ENCODE measurements at regions not wholly inside any gene's neighbourhood (a gene's known extent, or its start where the extent isn't known, plus 50 kb on each side); places are given as distances from the start of the nearest gene placed in this dataset.
A peak's percentile ranks its signal among the peaks of the same experiment; 100 is the strongest.

DNA sequence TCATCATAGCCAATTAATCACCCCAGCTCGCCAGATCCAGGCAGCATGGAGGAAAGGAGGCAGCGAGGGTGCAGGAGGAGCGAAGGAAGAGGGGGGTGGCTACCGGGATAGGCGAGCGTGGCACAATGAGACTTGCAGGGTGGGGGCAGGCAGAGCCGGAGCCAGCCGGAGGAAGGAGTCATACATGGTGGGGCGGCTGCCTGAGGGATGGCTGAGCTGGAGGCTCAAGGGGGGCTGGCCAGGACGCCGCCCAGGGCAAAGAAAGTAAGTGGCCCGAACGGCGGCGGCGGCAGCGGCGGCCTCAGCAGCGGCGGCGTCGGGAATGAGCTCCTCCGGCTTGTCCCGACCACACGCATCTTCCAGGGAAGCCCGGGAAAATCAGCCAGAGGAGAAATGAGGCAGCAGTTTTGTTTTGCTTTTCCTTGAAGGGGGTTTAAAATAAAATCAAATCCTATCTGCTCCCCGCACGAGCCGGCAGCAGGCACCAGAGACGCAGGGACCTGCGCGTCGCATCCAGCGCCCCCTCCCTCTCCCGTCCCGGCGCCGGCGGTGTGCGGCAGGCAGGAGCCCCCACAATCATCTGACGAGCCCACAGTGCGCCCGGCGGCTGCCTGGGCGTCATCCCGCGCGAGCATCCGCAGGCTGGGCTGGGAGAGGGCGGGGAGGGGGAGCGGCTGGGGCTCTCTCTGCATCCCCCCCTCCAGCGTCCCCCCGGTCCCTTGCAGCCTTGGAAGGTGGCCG, 263.6 kb downstream of the CTTN start:
- peak; percentile 40 for DNase-seq

DNA sequence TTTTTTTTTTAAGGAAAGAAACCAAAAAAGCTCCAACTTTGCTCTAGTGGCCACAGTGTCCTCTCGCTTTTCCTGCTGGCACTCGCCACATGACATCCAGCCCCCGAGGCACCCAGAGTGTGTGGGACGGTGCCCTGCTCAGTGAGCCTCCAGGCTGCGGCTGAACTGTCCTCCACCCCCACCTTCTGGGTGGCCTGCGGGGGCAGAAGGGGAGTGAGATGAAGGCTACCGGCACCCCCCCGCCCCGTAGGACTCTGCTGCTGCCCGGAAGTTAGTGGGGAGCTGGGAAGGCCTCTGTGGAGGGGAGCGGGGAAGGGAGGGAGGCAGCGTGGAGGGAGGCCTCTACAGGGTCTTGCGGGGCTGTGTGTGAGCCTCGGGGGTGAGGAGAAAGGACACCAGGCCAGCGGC, 264.4 kb downstream of the CTTN start:
- no peak for DNase-seq

- DNase-seq = no peak
These were observed 265.5 kb downstream of the CTTN start for GRCh38 chr11:70663815-70664214.

- DNase-seq = no peak
These were observed 268.0 kb downstream of the CTTN start for GRCh38 chr11:70666311-70666710.

- no peak for DNase-seq
These were observed 269.4 kb downstream of the CTTN start for GRCh38 chr11:70667767-70668166.

DNA sequence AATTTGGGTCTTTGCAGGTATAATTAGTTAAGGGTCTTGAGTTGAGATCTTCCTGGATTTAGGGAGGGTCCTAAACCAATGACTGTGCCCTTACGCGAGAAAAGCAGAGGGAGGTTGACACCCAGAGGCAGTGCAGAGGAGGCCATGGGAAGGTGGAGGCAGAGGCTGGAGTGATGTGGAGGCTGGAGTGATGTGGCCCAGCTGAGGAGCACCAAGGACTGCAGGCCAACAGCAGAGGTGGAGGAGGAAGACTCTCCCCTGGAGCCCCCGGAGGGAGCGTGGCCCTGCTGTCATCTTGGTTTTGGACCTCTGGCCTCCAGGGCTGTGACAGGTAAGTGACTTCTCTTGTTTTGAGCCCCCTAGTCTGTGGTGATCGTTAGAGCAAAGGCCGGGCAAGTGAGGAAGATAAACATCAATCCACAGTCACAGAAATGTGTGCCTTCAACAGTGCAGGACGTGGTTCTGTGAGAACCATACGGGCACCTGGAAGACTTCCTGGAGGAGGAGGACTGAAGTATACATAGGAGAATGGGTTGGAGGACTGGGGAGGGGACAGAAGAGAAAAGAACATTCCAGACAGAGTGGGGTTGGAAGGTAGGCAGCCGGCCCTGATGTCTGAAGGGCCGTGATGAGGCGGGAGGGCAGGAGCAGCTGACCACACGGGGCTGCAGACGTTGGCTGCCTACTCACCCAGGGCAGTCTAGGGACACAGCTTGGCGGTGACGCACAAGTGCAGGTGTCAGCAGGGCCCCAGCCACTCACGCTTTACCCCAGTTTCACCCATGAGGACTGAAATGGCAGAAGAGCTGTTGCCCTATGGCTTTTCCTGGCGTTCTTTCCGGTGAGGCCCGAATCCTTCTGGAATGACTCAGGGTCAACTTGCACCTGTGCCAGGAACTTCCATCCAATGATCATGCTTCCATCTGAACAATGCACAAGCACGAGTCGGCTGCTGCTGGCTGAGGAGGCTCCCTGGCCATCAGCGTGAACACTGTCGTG, 270.2 kb downstream of the CTTN start:
- no peak for DNase-seq

DNA sequence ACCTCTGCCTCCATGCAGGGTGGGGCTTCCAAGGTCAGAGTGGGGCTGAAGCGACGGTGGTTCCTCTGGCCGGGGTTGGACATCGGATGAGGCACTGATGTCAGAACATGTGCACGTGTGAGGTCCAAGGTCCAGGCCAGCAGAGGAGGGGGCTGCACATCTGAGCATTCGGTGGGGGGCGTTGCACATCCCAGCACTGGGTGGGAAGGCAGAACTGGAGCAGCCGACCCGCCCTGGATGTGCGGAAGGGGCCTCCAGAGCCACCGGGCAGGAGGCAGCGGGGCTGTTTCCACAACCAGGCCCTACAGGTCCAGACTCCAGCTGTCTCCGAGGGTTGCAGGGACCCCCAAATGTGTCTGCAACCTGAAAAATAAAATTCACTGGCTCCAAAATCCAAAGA, 271.0 kb downstream of the CTTN start:
- DNase-seq = no peak

DNA sequence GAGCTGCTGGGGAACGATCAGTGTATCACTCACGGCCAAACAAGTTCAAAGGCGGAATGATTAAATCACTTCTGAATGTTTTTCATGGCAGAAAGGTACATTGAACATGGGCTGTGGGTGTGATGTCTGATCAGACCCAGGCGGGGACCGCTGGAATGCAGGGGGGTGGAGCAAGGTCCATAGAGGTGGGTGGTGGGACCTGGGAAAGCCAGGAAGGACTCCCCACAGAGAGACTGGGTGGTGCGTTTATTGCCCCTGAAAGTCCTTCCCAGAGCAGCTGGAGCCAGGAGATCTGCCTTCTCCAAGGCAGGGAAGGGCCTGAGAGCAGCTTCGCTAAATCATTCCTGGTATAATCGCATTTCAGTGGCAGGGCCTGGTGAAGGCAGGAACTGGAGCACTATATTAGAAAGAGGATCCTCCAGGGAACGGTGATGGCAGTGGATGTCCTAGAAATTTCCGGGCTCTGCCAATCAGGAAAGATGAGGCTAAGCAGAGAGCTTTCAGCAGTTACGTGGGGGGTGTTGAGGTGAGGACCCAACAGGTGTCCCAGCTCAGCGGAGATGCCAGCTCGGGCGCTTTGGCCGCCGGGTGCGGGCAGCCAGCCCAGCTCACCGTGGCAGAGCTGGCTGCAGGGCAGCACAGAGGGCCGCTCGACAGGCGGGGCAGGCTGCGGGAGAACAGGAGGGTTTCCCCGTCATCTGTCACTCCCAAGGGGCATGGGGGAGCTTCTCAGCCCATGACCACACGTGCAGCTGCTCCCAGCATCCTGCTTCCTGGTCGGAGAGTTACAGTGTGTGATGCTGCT, 271.7 kb downstream of the CTTN start:
- DNase-seq = no peak

- no peak for DNase-seq
These were observed 272.3 kb downstream of the CTTN start for GRCh38 chr11:70670676-70671034.

DNA sequence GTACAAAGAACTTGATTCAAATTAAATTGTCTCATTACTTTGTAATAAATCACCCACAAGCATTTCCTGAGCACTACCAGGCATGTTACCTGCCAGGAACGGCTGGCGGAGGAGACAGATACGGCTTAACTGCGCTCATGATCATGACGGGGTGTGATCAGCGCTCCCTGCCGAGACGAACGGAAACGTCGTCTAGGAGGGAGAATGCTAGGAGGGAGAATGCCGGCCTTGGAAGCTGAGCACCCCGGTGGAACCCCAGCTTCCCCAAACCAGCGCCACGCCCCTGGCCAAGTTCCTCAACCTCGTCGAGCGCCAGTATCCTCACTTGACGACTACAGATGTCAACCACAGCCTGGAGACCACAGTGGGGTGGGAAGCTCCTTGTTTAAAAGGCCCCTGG, 272.8 kb downstream of the CTTN start:
- no peak for DNase-seq

DNA sequence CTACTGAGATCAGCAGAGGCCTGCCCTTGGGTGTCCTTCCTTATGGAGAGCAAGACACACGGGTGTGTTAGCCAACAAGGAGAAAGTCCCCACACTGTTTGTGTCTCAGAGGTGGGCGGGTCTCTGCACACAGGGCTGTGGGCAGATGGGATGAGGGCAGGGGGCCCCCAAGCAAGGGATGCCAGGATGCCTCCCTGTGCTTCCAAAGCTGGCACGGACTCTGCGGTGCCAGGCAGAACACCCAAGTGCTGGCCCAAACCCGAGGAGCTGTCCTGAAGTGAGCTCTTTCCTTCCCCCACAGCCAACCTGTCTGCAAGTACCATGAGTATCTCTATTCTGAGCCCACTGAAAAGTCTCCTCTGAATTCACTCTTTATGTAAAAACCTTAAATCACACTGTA, 273.3 kb downstream of the CTTN start:
- no peak for DNase-seq

DNA sequence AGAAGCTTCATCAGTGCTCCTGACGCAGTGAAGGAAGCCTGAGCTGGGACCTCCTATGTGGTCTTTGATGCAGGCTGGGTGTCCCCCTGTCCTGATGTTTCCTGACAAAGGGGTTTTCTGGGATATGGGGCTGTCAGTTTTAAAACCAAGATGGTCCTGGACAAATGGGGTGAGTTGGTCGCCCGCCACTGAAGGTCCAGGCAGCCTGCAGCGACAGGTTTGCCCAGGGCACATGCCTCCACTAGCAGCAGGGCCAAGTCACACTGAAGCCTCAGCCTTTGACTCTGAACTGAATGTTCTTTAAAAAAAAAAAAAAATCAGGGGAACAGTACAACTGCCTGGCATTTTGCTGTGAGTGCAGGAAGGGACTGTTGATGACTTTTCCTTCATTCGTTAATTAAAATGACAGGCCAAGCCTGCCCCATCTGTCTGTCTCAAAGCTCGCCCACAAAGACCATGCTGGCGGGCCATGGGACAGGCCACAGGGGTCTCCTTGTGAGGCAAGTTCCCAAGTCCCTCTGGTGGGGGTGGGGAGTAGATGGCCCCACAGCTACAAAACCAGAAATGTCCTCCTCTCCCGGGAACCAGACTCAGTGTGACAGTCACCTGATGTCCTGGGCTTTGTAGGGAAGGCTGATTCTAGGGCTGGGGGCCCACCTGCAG, 274.8 kb downstream of the CTTN start:
- DNase-seq = no peak

GRCh38 chr11:70674605-70675004, 276.3 kb downstream of the CTTN start:
- DNase-seq = no peak

DNA sequence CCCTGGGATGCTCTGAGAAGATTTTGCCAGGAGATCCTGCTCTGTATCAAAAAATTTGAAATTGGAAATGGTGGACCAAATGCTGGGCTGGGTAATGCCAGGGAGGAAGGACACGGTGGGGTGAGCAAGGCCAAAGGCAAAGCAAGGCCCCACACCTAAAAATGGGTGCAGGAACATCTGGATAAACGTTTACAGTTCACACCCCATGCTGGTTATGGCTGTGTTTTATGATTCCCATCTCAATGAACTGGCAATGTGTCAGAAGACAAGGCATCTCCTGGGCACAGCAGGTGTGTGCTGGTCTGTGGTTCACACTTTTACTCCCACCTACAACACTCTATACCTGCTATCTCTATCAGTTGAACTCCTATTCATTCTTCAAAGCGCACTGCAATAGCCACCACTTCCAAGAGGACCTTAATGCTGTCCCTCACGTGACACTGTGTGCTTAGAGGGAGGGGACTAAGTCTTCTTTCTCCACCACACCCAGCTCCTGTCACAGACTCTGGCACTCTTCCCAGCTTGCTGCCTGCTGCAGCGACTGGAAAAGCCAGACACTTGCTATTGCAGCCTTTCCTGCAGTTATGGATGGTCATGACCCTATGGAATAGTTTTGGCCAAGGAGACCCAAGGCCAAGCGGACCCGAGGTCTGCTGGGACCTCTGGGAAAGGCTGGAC, 277.5 kb downstream of the CTTN start:
- DNase-seq = no peak

- DNase-seq = no peak
These were observed 279.0 kb downstream of the CTTN start for GRCh38 chr11:70677232-70677916.

DNA sequence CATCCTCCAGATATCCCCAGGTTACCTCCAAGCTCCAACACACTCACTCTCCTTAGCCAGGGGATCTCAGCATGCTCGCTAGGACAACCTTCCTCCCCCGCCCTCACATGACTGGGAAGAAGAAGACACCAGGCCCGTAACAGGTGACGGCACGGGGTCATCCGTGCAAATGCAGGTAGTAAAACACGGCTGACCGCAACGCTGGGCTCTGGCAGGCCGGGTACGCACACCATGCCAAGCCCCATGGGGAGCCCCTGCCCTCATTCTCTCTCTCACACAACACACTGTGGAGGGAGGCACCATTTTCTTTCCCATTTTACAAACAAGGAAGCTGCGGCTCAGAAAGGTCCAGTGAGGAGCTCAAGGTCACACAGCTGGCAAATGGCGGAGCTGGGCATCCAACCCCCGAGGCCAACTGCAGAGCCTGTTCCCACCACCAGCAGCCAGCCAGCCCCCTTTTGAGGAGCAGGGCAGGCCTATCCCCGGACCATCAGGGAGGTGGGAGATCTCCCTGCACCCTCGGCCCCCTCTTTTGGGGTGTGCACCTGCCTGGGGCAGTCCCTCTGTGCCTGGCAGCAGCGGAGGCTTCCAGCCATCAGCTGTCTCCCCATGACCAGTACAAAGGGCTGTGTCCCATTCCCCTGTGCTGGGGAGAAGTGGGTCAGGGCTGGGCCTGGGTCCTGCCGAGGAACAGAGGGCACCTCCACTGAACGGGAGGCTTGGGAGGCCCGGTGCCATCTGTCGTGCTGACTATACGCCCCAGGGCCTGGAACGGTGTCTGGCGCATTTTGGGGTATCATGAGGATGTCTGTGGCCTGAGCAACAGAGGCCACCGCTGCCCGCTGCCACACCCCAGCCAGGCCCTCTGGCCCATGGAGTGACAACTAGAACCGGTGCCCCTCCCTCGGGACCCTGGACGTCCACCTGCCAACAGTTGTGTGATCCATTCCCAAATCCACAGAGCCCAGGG, 280.9 kb downstream of the CTTN start:
- no peak for DNase-seq

DNA sequence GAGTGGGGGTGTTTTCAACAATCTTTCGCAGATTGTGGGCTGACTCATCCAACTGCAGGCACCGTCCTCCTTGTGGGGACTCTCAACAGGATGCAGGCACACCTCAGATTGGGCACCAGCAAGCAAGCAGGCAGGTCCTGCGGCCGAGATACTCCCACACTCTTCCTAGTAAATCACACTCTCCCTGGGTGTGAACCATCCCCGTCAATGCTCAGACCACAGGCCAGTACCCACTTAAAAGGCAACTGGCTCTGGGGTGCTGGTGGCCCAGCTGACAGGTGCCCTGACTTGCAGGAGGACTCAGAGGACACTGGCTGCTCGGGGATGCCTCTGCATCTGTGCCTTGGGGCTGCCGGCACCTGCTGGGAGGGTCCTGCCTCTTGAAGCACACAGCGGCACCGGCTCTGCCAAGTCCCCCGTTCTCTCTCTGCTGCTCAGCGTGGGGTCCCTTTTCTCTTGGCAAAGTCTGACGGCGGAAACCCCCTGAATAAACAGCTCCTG, 282.5 kb downstream of the CTTN start:
- no peak for DNase-seq

GRCh38 chr11:70682056-70682455, 283.7 kb downstream of the CTTN start:
- no peak for DNase-seq

GRCh38 chr11:70682760-70683159, 284.4 kb downstream of the CTTN start:
- no peak for DNase-seq

- DNase-seq = no peak
These were observed 289.4 kb downstream of the CTTN start for GRCh38 chr11:70687716-70688115.

Data from NCI-H510A (cell line).